Cardiac fibroblast (primary cell): ENCODE measurements at regions not wholly inside any gene's neighbourhood (a gene's known extent, or its start where the extent isn't known, plus 50 kb on each side); places are given as distances from the start of the nearest gene placed in this dataset.

Experiments used
- DNase-seq, 2 donors: peaks; one replicate each; pipeline versions ENCODE4 v3.0.0 to v3.0.0-alpha.2; 2010; ENCODE audit warnings: low read depth in 2 of 2
- H3K4me3 ChIP-seq, 2 donors: replicated peaks in 1 of 2; 1 replicate in 1 of 2; 2 replicates in 1 of 2; pipeline ENCODE4 v1.5.1; 2011; ENCODE audit warnings: low read depth in 2 of 2, low read length in 2 of 2, mild to moderate bottlenecking in 2 of 2, moderate library complexity in 1 of 2
- TF ChIP-seq, protein P1 (sequence below): IDR thresholded peaks from one replicate; pipeline ENCODE4 v1.5.1; 2011; ENCODE audit warnings: low read depth, mild to moderate bottlenecking, low read length, inconsistent platforms

DNA sequence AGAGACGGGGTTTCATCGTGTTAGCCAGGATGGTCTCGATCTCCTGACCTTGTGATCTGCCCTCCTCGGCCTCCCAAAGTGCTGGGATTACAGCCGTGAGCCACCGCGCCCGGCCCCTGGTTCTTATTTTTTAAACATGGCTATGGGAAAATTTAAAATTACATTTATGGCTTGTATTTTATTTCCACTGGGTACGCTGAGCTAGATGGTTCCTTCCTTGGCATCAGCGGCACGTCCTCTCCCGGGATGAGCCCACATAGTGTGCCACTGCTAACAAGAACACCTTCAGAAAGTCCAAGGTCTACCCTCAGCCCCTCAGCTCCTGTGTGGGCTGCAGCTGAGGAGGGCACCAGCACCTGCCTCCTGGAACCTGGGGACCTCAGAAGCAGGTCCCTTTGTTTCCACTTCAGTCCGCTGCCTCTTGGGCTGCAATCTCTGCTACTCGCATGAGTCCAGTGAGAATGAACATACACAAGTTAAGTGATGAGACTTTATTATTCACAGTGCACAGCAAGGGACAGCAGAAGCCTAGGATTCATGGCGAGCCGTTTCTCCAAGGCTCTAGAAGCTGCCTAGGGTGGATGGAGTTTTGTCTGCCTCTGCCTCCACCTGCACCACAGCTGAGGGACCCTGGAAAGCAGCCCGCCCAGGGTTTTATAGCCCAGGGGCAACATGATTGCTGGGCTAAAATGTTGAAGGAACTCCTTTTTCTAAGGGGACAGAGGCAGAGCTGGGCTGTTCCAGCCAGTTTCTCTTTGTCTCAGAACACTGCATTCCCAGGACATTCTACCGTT lies 107.5 kb upstream of the TEX51 start:
- TF ChIP-seq, protein P1, sequence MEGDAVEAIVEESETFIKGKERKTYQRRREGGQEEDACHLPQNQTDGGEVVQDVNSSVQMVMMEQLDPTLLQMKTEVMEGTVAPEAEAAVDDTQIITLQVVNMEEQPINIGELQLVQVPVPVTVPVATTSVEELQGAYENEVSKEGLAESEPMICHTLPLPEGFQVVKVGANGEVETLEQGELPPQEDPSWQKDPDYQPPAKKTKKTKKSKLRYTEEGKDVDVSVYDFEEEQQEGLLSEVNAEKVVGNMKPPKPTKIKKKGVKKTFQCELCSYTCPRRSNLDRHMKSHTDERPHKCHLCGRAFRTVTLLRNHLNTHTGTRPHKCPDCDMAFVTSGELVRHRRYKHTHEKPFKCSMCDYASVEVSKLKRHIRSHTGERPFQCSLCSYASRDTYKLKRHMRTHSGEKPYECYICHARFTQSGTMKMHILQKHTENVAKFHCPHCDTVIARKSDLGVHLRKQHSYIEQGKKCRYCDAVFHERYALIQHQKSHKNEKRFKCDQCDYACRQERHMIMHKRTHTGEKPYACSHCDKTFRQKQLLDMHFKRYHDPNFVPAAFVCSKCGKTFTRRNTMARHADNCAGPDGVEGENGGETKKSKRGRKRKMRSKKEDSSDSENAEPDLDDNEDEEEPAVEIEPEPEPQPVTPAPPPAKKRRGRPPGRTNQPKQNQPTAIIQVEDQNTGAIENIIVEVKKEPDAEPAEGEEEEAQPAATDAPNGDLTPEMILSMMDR, result no peak
- H3K4me3 ChIP-seq, result no peak overlapping the region
- no peak for DNase-seq

DNA sequence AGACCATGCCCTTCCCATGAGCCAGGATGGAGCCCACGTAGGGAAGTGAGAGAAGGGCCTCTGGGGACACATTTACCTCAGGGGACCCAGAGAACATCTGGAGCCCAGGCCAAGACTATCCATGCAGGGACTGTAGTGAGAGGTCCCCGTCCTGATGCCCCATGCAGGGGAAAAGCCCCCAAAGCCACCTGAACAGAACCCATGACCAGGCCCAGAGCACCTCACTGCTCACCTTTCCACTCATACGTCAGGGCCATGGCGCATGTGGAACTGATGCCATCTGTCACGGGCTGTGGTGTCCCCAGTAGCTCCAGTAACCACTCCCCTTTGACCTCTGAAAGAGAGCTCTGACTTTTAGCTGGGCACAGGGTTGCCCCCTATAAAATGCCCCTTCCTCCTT lies 106.5 kb upstream of the TEX51 start:
- TF ChIP-seq, protein P1, result no peak
- no peak overlapping the region for H3K4me3 ChIP-seq
- no peak for DNase-seq

DNA sequence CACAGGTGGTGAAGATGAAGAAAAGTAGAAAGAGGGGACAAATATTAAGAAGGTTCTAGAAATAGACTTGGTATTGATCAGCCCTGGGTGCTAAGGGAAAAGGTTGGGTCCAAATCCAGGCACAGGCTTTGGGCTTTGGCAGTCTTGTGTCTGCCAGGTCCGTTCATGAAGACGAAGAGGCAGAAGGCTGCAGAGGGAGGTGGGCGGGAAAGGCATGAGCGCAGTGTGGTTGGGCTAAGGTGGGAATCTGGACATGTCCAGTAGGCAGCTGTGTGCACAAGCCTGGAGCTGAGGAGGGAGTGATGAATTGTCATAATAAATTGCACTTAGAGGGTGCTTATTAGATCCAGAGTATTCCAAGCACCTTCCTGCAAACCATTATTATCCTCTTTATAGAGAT lies 105.7 kb upstream of the TEX51 start:
- no peak for DNase-seq
- TF ChIP-seq, protein P1, result no peak
- no peak overlapping the region for H3K4me3 ChIP-seq

DNA sequence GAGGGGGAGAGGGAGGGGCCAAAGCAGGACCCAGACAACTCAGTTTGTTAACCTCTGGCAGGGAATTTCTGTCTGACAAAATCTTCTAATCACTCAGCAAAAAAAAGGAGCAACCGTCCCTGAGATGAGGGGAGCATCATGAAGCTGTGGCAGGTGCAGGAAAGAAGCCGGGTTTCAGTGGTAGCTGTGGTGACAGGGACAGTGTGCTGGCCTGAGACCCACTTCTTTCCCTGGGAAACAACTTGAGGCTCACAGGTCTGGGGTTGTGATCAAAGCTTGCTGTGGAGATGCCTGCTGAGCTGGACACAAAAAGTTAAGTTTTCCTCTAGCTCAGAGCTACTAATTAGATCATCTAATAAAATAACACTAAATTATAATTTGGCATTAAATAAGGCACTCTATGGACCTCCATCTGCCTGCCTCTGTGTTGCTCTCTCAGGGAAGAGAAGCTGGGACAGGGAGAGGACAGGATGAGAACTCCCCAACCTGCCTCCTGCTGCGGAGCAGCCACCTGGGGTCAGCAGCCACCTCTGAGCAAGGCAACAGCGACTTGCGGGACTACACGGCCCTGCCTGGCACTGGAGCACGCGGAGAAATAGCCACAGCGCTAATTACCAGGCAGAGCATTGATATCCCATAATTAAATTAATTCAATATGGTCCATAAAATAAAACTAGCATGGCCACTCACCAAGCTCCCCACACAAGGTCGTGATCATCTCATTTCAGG lies 104.6 kb upstream of the TEX51 start:
- TF ChIP-seq, protein P1, result no peak
- DNase-seq, result no peak
- H3K4me3 ChIP-seq, result no peak overlapping the region

DNA sequence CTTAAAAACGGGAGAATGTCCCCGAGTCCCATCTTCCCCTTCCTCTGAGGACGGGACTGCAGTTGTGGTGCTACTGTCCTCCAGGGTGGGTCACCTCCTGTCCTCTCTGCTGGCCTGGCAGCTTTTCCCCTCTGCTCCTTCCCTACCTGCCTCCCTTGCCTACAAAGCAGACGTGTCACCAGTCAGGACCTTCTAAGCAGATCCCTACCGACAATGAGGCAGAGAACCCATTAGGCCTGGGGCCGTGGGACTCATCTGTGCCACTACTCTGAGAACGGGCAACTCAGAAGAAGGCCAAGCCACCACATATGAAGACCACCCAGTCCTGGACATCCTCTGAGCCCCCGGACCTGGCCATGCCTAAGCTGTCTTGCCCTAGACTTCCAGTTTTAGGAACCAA lies 103.0 kb upstream of the TEX51 start:
- TF ChIP-seq, protein P1, result no peak
- DNase-seq, result no peak
- H3K4me3 ChIP-seq, result no peak overlapping the region

- DNase-seq, result no peak
- no peak overlapping the region for H3K4me3 ChIP-seq
- TF ChIP-seq, protein P1, result no peak
These were observed 101.6 kb upstream of the TEX51 start for GRCh38 chr2:126796931-126797621.
